Islet of Langerhans (tissue), 1 donor: ENCODE measurements at regions not wholly inside any gene's neighbourhood (a gene's known extent, or its start where the extent isn't known, plus 50 kb on each side); places are given as distances from the start of the nearest gene placed in this dataset.
"Not testable (repeated sequence)": the region's sequence is repeated elsewhere in the genome, so short reads cannot be mapped to it uniquely, and the experiment has no call there.

Source experiments
- FAIRE-seq: peaks from one replicate; lab custom pipeline; 2011; peaks lifted over from hg19 to GRCh38; lab: Jason Lieb, UNC

DNA sequence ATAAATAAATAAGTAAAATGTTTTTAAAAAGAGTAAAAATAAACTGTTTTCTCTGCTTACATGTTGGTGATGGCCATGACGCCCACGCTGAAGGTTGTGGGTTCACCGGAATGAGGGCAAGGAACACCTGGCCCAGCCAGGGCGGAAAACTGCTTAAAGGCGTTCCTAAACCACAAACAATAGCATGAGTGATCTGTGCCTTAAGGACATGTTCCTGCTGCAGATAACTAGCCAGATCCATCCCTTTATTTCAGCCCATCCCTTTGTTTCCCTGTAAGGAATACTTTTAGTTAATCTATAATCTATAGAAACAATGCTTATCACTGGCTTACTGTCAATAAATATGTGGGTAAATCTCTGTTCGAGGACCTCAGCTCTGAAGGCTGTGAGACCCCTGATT, 63.3 kb upstream of the CEP78 start:
- FAIRE-seq: not testable (repeated sequence)

DNA sequence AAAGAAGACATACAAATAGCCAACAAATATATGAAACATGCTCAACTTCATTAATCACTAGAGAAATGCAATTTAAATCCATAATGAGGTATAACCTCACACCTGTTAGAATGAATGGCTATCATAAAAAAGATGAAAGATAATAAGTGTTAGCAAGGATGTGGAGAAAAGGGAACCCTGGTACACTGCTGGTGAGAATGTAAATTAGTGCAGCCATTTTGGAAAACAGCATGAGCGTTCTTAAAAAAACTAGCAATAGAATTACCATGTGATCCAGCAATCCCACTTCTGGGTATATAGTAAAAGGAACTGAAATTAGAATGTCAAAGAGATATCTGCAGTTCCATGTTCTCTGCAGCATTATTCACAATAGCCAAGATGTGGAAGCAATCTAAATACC, 64.2 kb upstream of the CEP78 start:
- FAIRE-seq: no peak

DNA sequence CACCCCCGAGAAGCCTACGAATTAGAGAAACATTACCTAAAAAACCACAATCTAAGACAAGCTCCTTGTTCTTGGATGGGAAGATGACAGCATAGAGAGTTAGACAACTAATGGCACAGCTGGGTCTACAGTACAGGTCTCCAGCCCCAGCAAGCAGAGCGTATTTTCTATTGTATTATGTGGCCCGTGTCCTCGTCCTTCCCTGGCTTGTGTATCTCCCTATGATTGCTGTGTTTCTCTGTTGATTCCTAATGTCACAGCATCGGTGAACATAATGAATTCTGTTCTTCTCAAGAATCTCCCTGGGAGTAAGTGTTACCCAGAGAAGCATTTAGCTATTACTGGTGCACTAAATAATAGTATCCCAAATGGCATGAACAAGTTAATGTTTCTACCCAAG, 66.8 kb upstream of the CEP78 start:
- no peak for FAIRE-seq

DNA sequence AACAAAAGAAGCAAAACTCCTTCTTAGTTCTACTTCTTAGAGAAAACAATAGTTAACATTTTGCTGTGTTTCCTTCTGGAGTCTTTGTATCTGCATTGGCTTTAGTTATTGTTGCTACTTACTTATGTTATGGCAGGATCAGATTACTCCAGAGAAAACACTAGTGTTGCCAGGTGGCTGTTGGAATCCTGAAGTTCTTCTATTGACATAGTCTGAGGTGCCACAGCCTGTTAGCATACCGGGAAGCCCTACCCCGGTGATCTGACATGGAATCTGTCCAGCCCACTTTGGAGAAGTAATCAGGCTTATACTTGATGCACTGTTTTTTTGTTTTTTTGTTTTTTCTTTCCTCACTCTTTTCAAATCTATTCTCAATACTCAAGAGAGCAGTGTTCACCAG, 68.5 kb upstream of the CEP78 start:
- FAIRE-seq: peak; percentile 84

DNA sequence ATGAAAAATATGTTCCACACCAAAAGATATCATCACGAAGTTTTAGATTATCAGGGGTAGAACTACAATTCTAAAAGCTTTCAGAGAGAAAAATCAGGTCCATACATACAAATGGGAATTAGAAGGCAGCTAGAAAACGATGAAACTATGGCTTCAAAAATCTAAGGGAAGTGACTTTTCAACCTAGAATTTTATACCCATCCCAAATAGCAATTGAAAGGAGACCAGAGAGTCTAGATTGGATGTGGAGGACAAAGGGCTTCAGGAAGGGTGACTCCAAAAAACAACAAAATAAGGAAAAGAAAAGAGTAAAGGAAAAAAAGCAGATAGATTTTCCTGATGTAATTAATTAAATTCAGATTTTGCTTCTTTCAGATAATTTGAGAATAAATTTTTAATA, 72.0 kb upstream of the CEP78 start:
- FAIRE-seq: no peak

DNA sequence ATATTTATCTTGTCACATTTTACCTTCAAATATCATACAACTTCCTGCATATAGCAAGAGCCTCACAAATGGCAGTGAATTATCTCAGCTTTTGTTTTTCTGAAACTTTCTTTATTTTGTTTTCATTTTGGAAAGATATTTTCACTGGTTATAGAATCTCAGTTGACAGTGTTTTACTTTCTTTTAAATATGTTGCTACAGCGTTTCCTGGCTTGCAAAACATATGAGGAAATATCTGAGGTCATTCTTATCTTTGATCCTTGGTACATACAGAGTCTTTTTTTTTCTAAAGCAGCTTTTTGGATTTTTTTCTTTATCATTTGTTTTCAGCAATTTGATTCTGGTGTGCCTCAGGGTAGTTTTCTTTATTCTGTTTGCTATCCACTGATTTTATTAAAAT, 77.6 kb upstream of the CEP78 start:
- no peak for FAIRE-seq

DNA sequence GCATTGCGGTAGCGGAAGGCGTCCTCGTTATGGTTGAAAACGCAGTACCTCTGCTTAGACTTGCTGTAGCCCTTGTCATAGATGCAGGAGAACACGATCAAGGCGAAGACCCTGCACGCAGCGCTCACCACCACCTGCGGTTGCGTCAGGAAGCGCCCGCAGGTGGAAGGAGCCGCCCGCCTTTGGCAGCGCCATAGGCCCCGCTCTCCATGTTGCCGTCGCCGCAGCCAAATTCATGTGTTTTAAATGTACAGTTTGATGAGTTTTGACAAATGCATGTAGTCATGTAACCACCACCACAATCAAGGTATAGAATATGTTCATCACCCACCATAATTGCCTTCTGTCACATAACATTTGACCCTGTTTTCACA, 84.9 kb upstream of the CEP78 start:
- FAIRE-seq: no peak

DNA sequence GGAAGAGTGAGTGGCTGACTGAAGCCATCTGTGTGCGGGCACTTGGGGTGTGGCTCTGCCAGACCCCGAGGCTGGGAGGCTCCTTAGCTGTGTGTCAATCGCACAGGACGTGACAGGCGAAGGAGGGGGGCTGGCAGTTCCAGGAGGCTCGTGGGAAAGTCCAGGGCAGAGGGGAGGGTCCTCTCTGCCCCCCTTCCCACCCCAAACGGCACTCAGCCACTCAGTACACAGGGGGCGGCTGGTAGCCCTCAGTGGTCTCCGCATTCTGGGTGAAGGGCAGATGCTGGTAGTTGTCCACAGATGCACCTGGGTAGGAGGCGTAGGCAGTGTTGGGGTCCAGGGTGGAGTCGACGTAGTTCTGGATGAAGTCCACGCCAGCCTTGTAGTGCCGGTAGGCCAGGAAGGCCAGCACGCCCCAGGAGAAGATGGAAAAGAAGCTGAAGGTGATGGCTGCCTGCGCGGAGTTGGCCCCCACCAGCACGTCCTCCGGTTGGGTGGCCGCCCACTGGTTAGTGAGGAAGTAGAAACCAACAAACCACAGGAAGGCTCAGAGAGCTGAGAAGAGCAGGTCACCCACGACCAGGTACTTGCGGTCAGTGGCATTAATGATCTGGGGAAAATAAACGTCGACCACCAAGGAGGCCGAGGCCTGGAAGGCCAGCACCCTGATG, 85.4 kb upstream of the CEP78 start:
- no peak for FAIRE-seq

DNA sequence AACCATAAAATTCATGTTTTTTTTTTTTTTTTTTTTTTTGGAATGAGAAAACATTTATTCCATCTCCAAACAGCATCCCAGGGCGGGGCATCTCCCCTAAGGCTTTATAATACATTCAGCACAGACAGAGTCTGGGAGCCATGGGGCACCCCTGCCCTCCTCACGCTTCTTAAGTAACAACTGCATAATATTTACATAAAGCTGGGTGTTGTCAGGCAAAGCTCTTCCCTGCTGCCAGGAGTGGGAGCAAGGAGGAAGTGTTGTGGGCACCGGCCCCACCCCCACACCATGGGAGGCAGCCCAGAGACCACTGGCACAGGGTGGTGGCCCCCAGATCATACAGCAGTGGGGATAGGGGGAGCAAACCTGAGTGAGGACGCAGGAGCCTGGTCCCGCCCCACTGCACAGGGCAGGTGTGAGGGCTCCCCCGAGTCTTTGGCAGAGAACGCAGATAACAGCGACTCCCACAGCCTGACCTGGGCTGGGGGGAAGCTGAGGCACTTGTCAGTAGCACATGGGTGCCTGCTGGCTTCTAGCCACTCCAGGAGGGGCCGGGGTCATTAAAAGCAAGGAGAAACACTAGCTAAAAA, 86.1 kb upstream of the CEP78 start:
- FAIRE-seq: no peak

DNA sequence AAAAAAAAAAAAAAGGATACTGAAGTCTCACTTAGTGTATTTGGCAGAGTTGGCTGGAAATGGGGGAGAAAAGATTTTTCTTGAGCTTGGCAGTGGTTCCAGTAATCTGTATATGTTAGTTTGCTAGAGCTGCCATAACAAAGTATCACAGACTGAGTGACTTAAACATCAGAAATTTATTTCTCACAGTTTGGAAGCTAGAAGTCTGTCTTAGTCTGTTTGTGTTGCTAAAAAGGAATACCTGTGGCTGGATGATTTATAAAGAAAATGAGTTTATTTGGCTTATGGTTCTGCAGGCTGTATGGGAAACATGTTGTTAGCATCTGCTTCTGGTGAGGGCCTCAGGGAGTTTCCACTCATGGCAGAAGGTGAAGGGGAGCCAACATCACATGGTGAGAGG, 89.6 kb upstream of the CEP78 start:
- FAIRE-seq: no peak

DNA sequence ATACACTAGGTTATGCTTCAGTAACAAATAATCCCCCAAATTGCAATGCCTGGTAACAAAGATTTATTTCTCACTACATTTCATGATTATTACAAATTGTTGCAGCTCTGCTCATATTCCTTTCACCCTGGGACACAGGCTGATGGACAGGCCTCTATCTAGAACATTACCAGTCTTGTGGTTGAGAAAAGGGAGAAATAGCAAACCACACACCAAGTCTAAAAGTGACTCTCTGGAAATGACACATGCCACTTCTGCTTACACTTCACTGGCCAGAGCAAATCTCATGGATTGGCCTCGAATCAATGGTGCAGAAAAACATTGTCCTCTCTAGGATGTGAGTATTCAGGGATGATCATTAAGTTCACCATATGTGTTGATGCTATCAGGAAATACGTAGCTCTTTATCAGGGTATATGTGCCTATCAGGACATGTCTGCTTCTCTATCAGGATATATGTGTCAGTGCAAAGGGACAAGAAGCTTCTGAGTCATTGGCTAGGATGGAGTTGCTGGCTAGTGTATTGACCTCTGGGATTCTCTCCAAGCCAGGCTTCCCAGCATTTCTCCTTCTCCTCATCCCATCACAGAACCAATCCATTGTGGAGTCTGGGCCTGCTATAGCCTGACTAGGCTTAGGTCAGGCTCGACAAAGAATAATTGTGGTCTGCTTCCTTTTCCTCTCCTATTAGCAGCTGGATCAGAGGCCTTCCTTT, 91.1 kb upstream of the CEP78 start:
- no peak for FAIRE-seq

DNA sequence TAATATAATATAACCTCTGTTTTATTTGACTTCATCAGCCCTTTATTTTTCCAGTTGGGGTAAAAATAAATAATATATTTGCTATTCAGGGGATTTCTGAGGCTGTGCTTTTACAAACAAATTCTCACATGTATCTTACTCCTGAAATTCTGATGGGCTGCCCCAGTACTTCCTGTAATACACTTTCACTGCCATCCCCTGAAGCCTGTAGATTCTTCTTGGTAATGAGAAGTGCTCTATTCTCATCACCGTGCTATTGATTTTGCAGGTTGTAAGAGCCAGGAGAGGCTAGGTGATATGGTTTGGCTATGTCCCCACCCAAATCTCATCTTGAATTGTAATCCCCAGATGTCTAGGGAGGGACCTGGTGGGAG, 91.9 kb upstream of the CEP78 start:
- FAIRE-seq: no peak

DNA sequence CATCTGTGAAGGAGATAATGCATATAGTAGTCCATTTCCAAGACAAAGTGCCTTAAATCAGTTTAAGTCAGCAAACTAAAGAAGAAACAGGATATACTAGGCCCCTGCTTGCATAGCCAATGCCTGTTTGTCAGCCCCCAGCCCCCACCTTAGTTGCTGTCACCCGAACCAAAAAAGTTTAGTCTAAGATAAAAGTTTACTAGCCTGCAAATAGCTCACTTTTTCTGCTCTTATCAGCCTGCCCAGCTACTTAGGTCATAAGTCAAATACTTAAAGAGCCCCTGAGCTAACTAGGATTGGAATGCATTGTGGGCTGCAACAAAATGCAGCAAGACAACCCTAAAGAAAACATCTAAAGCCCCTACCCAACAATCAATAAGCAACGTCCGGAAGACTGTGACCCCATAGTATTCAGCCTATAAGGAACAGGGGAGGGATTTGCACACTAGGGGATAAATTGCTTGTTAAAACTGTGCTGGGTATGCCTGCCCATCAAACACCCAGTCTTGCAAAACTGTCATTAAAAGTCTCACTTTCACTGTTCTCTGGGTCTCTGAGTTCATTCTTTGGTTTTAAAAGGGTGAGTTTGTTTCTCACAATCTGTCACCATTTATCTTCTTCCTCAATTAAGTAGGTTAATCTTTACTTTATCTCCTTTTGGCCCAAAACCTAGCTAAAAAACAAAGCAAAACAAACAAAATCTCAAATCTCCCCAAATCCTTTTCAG, 92.4 kb upstream of the CEP78 start:
- no peak for FAIRE-seq

DNA sequence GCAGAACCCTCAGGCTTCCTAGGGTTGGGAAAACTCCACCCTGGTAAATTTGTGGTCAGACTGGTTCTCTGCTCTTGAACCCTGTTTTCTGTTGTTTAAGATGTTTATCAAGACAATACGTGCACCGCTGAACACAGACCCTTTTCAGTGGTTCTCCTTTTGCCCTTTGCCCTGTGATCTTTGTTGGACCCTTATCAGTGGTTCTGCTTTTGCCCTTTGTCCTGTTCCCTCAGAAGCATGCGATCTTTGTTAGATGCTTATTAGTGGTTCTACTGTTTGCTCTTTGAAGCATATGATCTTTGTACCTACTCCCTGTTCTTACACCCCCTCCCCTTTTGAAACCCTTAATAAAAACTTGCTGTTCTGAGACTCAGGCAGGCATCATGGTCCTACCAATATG, 93.6 kb upstream of the CEP78 start:
- not testable (repeated sequence) for FAIRE-seq

DNA sequence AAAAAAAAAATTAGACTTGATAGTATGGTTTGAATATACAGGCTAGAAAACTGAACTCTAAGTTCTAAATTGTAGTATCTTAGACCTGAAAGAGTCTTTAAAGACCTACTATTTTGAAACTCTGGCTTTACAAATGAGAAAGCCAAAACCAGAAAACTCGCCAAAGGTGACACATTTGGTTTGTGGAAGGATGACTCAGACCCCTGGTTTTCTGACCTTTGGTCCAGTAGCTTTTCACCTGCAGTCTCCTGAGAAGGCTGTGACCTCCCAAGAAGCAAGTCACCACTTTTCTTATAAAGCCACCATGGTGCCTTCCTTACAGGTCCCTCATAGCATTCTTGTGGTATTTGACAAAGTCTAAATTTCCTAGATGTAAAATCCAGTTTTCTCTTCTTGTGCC, 102.1 kb upstream of the CEP78 start:
- FAIRE-seq: no peak

DNA sequence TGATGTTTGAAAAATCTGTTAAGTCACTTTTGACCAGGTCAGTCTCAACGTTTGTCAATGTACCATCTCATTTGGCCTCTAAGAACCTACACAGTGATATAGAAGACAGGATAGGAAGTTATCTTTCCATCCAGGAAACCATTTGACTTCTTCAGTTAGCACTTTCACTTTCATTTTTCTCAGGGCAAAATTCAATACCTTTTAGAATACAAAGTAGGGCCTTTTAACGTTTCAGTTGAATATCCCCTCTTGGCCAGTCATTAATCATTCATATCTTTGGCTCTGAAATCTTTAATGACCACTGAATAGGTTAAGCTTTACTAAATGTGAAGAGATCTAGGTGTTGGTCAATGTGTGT, 101.1 kb upstream of the GNAQ start:
- no peak for FAIRE-seq

DNA sequence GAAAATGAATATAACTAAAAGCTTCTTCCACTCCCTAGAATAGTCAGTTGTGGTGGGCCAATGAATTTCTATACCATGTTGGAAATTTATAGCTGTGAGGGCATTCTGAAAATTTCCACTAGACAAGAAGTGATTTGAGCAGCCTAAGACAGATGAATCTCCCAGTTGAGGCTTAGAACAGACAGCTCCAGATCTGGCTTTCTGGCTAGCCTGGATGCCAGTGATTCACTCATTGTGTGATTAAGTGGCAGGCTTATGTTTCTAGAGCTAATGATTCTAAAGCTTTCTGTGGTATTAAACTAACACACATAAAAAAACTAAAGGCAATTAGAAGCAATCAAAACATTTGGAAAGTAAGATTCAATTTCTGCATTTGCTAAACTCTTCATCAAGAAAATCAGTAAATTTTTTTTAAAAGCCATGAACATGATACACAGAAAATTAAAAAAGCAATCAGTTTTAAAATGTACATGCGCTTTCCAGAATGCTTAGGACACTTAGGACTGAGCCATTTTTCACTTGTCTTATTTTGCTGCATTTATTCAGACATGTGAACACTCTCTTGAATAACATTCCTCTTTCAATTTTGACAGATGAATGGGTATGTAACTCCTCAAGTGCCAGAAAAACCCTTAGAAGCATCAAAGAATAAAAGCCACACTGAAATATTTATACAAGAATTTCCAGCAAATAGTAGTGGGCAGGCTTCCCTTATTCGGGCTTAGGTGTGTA, 100.5 kb upstream of the GNAQ start:
- FAIRE-seq: no peak

DNA sequence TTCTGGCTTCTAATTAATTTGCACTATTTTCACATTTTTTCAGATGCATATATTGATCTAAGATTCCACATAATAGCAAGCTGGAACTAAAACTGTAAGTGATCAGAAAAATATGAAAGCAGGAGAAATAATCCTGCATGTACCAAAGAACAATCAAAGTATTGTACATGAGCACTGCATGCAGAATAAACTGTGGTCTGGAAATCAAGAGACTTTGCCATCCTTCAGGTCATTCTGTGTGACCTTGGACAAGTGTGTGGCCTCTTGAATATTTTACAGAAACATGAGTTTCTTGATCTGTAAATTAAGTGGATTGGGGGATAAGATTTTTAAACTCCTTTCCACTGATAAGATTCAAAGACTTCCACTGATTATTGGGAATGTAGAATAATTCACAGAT, 99.2 kb upstream of the GNAQ start:
- FAIRE-seq: no peak

DNA sequence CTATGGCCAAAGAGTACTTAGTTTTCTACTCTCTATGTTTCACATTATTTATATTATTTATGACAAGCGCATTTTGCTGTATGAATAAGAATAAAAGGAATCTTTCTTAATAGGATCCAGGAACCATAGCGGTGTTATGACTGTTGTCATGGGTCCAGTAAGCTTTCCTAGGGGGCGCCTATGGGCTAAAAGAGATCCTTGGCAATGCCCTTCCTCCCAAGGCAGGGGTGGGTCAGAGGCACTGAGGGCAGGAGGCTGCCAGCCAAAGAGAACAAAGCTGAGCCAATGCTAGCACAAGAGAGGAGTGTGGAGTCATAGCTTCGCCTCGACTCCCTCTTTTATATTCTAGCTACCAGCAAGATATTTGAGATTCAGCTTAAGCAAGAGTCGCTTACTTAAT, 98.4 kb upstream of the GNAQ start:
- FAIRE-seq: no peak

DNA sequence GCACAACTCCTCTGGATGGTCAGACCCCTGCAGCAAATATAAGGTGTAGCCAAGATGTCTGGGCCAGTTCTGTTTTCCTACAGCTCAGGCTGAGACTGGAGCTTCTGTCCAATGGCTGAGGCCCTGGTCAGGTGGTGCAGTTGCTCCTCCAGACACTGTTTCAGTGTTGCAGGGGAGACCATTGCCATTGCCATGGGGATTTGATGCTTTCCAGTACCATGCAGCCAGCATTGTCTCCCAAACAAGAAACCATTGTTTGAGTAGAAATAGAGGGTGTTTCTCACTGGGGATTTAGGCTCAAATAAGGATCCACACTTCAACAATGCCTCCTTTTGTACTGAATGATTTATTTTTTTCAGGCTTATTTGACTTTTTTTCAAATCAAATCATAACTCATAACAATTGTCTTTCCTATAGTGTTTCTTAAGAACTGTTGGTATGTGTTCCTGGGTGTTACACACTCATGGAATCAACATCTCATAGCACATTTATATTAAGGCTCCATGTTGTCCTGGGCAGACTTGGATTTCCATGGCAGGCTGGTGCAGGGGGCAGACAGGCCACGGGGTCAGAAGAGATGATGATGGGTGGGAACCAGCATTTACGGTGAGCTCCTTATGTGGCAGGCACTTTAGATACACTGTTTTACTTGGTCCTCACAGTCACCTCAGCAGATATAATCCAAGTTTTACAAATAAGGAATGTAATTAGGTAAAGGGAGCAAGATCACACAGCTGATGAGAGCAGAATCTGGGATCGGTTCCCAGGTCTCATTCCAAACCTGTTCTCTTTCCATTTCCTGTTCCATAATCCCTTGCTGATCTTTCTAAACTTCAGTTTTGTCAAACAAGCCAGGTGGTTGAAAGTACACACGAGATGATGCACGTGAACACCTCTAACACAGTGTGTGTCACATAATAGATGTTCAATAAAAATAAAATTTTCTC, 95.9 kb upstream of the GNAQ start:
- FAIRE-seq: no peak

DNA sequence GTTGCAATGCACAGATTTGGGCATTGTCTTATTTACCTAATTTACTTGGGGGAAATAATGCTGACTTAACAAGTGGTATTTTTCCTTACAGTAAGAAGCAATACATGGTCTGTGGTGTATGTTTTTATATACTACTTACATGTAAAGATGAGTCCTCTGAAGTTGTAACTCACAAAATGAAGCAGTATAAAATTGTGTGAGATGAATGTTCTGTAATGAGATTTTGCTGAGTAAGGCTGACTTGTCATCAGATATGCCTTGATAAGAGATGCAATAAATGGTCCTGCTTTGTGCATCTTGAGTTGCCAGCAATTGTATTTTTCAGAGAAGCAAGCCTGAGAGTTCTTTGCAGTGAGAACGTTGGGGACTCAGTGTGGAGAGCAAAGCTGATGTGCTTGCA, 92.2 kb upstream of the GNAQ start:
- no peak for FAIRE-seq

DNA sequence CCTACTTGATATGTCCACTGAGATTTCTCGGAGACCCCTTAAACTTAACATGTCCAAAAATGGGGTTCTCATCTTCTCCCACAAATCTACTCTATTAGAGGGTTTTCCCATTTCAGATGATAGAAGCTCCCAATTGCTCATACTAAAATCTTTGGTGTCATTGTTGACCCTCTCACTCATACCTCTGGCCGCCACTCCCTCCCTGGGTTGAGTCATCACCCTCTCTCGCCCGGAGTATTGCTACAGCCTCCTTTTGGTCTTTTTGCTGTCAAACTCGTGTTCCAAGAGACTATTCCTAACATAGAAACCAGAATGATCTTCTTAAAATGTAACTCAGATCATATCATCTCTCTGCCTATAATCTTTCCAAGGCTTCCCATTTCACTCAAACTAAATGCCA, 91.0 kb upstream of the GNAQ start:
- no peak for FAIRE-seq
